ENCODE measurements at regions not wholly inside any gene's neighbourhood (a gene's known extent, or its start where the extent isn't known, plus 50 kb on each side); places are given as distances from the start of the nearest gene placed in this dataset.
A peak's percentile ranks its signal among the peaks of the same experiment; 100 is the strongest.

DNA sequence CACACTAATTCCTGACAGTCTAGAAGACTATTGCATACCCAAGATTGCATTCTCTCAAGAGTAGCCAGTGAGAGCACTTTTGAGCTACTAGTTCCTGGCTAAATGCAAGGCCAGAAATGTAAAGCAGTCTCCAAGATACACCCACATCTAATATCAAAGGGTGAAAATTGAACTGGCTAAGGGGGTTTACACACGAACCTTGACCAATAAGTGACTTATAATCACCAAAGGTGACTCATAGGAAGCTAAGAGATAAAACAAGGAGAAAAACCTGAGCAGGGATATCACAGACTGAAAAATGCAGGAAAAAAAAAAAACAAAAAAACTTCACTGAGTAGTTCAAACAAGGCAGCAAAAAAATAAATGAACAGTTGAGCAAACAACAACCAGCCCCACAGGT, 172.2 kb upstream of the RRP15 start:
- intact Hi-C loops (cut with micrococcal nuclease): no loop called here
- Mint-ChIP-seq H3K36me3 (ENCODE audit: low read depth) (no peaks in the 10 kb centered on the region), H3K27me3 (no peaks in the 10 kb centered on the region), H3K9me3 (no peaks in the 10 kb centered on the region), H3K27ac (no peak overlapping the region), H3K4me3 (no peak overlapping the region), H3K4me1 (no peaks in the 10 kb centered on the region)
- no peak for DNase-seq

DNA sequence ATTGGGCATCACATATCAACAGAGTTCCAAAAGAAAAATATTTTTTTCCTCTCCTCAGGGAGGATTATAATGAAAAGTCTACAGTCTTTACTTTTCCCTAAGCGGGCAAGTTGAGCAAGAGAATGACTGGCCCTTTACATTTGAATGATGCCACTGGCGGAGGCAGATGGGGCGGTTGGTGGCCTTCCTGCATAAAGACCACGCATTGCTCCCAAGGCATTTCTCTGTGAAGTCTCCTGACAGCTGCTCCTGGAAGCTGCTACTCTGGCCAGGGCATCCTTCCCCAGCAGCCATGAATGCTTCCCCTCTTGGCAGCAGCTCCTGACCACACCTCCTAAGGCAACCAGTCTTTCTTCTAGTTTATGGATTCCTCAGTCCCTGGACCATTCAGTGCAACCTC, 161.1 kb upstream of the RRP15 start:
- Mint-ChIP-seq H3K4me3 (no peak overlapping the region), H3K36me3 (ENCODE audit: low read depth) (no peaks in the 10 kb centered on the region), H3K27ac (no peak overlapping the region), H3K27me3 (no peaks in the 10 kb centered on the region), H3K4me1 (no peaks in the 10 kb centered on the region), H3K9me3 (no peaks in the 10 kb centered on the region)
- DNase-seq: no peak
- intact Hi-C loops (cut with micrococcal nuclease): no loop called here

DNA sequence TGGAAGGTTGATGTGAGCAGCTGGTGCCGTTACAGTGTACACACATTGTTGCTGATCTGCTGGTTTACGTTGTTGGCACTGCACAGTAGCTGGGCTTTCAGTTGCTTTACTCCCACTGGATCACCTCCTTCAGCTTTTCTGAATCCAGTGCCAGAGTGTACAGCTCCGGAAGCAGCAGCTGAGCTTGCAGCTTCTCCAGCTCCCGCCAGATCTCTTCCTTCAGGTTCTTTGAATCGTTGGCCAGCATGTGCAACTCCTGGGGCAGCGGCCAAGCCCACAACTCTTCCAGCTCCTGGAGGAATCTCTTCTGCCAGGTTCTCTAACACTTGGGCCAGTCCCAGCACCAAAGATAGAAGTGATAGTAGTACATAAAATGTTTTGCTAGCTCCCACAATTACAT, 149.7 kb upstream of the RRP15 start:
- Mint-ChIP-seq H3K9me3 (no peaks in the 10 kb centered on the region), H3K27me3 (no peaks in the 10 kb centered on the region), H3K27ac (no peak overlapping the region), H3K36me3 (ENCODE audit: low read depth) (no peaks in the 10 kb centered on the region), H3K4me3 (no peak overlapping the region), H3K4me1 (no peaks in the 10 kb centered on the region)
- intact Hi-C loops (cut with micrococcal nuclease): no loop called here
- no peak for DNase-seq

DNA sequence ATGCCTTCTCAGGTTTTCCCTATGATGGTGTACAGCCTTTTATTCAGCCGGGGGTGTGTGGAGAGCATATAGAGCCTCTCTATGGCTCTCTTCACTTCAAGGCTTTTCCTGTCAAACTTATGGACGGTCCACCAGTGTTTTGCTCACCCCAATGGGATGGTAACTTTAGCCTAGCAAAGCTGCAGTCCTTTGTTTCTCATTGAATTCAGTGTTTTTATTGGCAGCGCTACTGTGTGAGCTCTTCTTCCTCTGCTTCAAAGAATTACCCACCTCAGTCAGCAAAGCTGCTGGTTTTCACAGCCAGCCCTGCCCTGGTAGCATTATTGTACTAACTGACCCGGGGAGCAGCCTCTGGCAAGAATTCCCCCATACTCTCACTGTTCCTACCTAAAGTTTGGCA, 145.3 kb upstream of the RRP15 start:
- Mint-ChIP-seq H3K27ac (no peak overlapping the region), H3K4me3 (no peak overlapping the region), H3K36me3 (ENCODE audit: low read depth) (no peaks in the 10 kb centered on the region), H3K4me1 (no peaks in the 10 kb centered on the region), H3K27me3 (no peaks in the 10 kb centered on the region), H3K9me3 (no peaks in the 10 kb centered on the region)
- intact Hi-C loops (cut with micrococcal nuclease): no loop called here
- no peak for DNase-seq

DNA sequence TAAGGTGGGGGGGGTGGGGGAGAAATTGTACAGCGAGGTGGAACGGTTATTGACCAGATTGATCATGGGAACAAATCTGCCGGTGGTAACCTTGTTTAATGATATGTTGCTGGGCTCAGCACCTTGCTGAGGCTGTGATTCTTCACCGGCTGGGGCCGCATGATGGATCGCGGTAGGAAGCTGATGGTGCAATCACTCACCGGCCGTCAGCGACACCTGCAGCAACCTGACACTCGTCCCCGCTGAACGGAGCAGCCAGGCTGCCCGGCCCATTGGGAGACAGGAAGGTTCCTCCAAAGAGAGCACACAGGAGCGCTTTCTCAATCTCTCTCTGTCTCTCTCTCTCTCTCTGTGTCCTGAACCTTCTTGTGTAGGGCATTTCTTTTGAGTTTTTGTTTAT, 128.5 kb upstream of the RRP15 start:
- H3K36me3 Mint-ChIP-seq (ENCODE audit: low read depth): no peaks in the 10 kb centered on the region
- DNase-seq: no peak
- no peaks in the 10 kb centered on the region for H3K4me1 Mint-ChIP-seq
- intact Hi-C loops (cut with micrococcal nuclease): no loop called here
- no peak overlapping the region for H3K4me3 Mint-ChIP-seq
- no peaks in the 10 kb centered on the region for H3K9me3 Mint-ChIP-seq
- no peak overlapping the region for H3K27ac Mint-ChIP-seq
- H3K27me3 Mint-ChIP-seq: peaks cover 22% of the 10 kb centered on the region

DNA sequence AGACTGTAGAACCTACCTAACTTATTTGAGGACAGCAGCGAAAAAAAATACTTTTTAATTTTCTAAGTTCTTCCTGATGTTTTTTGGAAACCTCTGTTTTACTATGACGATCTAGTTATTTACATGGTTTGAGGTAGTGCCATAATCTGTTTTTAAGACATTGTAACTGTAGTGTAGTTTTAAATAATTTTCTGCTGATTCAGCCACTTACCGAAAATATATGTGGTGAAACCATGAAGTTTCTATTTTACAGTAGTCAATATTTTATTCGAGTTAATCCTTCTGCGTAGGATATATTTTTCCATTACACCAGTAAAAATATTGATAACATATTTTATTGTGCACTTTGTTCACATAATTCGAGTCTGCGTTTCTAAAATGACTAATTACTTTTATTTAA, 121.7 kb upstream of the RRP15 start:
- Mint-ChIP-seq H3K4me3 (no peak overlapping the region), H3K27ac (no peak overlapping the region), H3K27me3 (peaks cover 52% of the 10 kb centered on the region), H3K9me3 (no peaks in the 10 kb centered on the region), H3K36me3 (ENCODE audit: low read depth) (no peaks in the 10 kb centered on the region), H3K4me1 (peaks cover 16% of the 10 kb centered on the region)
- no peak for DNase-seq
- intact Hi-C loops (cut with micrococcal nuclease): loop anchor here (5.0 kb wide), 1 partner anchor 1026 kb away; no protein-coding TSS in a partner anchor

DNA sequence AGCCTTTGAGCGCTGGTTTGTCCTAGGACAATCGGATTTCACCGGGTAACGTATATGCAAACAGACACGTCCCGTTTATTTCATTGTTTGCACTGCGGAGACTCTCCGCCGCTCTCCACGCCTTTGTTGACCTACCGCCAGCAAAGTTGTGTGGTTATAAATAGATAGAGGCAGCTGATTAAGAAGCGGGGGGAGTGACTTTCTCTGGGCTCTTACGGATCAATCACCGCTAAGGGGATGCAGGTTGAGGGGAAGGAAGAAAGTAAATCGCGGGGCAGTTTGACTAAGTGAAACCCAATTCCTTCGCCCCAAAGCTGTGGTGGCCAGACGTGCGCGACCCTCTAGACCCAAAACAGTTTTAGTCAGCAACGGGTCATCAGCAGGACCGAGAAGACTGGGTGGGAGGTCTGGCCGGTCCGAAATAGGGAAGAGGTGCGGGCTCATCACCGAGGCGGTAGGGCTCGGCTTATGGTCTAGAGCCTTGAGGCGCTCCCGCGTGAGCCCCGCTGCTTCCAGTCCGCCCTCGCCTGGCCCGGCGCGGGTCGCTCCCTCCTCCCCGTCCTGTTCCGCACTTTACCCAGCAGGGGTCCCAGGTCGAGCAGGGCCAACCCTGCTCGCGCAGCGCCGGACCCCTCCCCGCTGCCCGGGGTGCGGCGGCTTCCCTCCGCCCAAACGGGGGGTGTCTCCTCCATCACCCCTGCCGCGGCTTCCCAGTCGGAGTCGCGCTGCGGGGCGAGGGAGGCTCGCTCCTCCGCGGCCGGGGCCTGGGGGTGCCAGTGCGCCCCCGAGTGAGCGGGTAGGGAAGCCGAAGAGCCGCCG, 120.8 kb upstream of the RRP15 start:
- H3K27me3 Mint-ChIP-seq: peaks cover 55% of the 10 kb centered on the region
- no peaks in the 10 kb centered on the region for H3K9me3 Mint-ChIP-seq
- H3K27ac Mint-ChIP-seq: peak overlapping the region; percentile 23
- peak; percentile 58 for DNase-seq
- peak overlapping the region; percentile 74 for H3K4me3 Mint-ChIP-seq
- H3K36me3 Mint-ChIP-seq (ENCODE audit: low read depth): no peaks in the 10 kb centered on the region
- peaks cover 16% of the 10 kb centered on the region for H3K4me1 Mint-ChIP-seq
- intact Hi-C loops (cut with micrococcal nuclease): loop anchor here (2.0 to 5.0 kb wide), 2 partner anchors 180 to 1027 kb away; partner anchors contain the start of gene TGFB2

DNA sequence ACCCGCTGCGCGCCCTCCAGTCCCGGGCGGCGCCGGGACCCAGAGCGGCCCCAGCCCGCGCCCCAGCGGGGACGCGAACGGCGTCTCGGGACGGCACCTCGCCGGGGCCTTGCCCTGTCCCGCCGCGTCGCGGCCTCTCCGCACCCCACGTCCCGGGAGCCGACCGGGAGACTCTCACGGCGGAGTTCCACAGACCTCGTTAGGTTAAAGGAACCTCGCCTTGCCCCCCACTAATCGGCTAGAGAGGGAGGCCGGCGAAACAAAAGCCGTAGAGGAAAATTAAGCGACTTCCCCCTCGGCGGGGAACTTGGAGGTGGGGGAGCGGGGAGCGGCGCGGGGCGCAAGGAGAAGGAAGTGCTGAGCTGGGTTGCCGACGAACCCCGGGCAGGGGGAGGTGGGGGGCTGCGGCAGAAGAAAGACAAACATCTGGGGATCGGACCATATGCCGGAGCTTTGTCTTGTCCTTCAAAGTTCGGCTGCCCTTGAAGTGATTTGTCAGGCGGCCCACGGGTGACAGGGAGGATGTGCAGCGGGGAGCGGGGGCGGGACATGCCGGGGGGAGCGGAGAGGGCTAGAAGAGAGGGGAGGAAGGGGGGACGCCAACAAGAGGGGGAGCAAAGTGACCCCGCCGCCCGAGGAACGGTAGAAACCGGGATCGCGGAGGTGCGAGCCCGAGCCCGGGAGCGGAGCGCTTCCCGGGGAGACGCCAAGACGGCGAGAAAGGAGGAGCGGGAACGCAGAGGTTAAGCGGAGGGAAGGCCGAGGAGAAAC, 120.0 kb upstream of the RRP15 start:
- peaks cover 58% of the 10 kb centered on the region for H3K27me3 Mint-ChIP-seq
- H3K4me1 Mint-ChIP-seq: peaks cover 16% of the 10 kb centered on the region

DNA sequence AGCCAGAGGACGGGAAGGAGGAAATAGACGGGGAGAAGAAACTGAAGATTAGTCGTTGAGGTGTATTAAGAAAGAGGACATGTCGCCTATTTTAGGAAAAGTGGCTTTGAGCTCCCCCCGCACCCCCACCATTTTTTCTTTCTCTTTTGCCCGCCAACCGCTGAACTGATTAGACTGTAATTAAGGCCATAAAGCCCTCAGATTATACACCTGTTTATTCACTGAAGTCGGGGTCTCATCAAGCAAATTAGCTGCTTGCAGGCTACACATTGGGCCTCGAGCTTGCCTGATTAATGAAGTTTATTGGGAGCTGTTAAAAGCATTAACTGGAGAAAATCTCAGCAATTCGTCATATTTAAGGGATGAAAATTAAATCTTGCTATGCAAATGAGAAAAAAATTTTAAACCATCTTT, 119.4 kb upstream of the RRP15 start:
- peaks cover 55% of the 10 kb centered on the region for H3K27me3 Mint-ChIP-seq
- no peak overlapping the region for H3K27ac Mint-ChIP-seq
- no peaks in the 10 kb centered on the region for H3K9me3 Mint-ChIP-seq
- peaks cover 16% of the 10 kb centered on the region for H3K4me1 Mint-ChIP-seq
- no peaks in the 10 kb centered on the region for H3K36me3 Mint-ChIP-seq (ENCODE audit: low read depth)
- DNase-seq: no peak
- intact Hi-C loops (cut with micrococcal nuclease): loop anchor here (2.0 kb wide), 1 partner anchor 179 kb away; the partner anchor contains the start of gene TGFB2
- H3K4me3 Mint-ChIP-seq: peak overlapping the region; percentile 71

More for the DNA sequence above, 120.0 kb upstream of the RRP15 start:
- peak; percentile 60 for DNase-seq
- peak overlapping the region; percentile 71 for H3K4me3 Mint-ChIP-seq
- H3K27ac Mint-ChIP-seq: no peak overlapping the region
- no peaks in the 10 kb centered on the region for H3K36me3 Mint-ChIP-seq (ENCODE audit: low read depth)
- no peaks in the 10 kb centered on the region for H3K9me3 Mint-ChIP-seq
- intact Hi-C loops (cut with micrococcal nuclease): loop anchor here (2.0 to 5.0 kb wide), 2 partner anchors 180 to 1028 kb away; partner anchors contain the start of gene TGFB2

DNA sequence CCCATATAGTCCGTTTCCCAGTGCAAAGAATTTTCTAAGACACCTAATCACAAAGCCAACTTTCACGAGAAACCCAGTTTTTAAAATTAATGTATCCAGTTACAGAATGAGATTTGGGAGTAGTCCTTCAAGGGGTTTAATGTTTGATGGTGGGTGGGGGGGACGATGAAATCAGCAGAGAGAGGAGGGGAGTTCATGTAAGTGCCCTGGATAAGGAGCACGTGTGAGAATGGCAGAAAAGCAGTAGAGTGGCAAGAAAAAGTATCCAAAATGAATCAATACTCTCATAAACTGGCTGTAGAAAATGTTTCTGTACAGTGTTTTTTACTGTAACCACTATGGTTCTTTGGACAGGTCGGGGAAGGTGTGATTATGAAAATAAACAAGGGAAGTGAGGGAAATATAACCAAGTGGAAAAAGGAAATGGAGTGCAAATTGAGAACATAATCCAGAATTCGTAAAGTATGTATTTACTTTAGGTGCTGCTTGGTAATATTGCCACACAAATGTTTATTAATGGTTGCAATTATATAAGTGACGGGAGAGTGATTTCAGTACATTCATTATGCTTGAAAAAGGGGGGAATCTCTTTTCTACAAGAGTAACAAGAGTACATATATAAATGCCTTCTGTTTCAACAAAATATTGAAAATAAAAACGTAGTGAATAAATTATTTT, 118.7 kb upstream of the RRP15 start:
- H3K27me3 Mint-ChIP-seq: peaks cover 54% of the 10 kb centered on the region
- no peak overlapping the region for H3K27ac Mint-ChIP-seq
- peaks cover 16% of the 10 kb centered on the region for H3K4me1 Mint-ChIP-seq
- H3K4me3 Mint-ChIP-seq: no peak overlapping the region
- no peaks in the 10 kb centered on the region for H3K9me3 Mint-ChIP-seq
- no peak for DNase-seq
- intact Hi-C loops (cut with micrococcal nuclease): no loop called here
- no peaks in the 10 kb centered on the region for H3K36me3 Mint-ChIP-seq (ENCODE audit: low read depth)

DNA sequence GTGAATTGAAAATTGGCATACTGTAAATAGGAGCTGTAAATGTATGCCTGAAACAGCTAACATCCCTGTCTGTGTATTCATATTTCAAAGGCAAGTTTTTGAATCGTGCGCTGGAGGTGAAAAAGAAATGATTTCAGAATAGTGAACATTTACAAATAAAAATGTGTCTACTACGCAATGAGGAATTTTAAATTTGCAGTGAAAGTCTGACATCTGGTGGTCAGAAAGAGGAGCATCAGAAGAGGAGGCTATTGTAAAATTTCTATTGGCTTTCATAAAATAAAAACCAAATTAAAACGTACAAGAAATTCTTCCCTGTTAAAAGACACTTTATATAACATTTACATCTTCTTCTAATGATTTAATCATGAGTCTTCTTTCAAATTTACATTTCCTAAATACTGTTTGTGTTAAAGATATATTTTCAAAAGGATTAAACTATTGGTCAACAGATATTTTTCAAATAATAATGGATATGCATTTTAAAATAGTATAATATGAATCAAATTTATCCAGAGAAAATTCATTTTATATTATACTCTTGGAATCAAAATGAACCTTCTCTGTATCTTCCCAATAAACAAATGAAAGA, 113.7 kb upstream of the RRP15 start:
- H3K4me3 Mint-ChIP-seq: no peak overlapping the region
- DNase-seq: no peak
- intact Hi-C loops (cut with micrococcal nuclease): no loop called here
- H3K36me3 Mint-ChIP-seq (ENCODE audit: low read depth): no peaks in the 10 kb centered on the region
- no peaks in the 10 kb centered on the region for H3K9me3 Mint-ChIP-seq
- H3K4me1 Mint-ChIP-seq: no peaks in the 10 kb centered on the region
- H3K27ac Mint-ChIP-seq: no peak overlapping the region
- peaks cover 22% of the 10 kb centered on the region for H3K27me3 Mint-ChIP-seq

DNA sequence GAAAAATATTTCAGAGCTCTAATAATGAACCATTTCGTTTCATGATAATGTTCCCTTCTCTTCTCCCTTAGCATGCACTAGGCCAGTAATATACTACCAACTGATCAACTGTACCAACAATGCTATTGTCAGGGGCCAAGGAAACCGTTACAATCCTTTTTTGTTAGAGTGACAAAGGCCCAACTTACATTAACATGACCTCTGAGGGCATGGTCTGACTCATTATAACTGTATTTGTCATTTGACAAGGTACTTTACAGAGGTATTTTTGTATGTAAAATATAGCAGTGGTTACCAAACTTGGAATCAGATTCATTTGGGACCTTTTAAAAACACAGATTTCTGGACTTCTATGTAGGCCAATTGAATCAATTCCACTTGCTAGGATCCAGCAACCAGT, 102.6 kb upstream of the RRP15 start:
- Mint-ChIP-seq H3K9me3 (no peaks in the 10 kb centered on the region), H3K27me3 (no peaks in the 10 kb centered on the region), H3K4me3 (no peak overlapping the region), H3K27ac (no peak overlapping the region), H3K4me1 (no peaks in the 10 kb centered on the region), H3K36me3 (ENCODE audit: low read depth) (no peaks in the 10 kb centered on the region)
- intact Hi-C loops (cut with micrococcal nuclease): no loop called here
- DNase-seq: no peak

DNA sequence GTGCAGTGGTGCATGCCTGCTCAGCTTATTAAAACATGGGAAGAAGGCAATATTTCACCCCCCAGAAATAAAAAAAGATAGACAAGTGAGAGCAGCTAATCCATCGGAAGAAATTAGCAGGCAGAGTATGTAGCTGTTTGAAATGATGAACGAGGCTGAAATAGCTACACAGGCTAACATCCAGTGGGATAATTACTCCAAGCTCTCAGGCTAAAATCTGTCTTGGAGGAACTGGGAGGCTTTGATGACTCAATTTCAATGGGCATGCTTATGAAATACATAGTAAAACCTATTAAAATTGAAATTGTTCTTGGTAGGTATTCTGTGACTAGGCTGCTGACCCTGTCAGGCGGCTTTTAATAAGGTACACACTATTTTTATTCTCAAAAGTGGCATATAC, 84.1 kb upstream of the RRP15 start:
- H3K27ac Mint-ChIP-seq: no peak overlapping the region
- intact Hi-C loops (cut with micrococcal nuclease): no loop called here
- no peaks in the 10 kb centered on the region for H3K36me3 Mint-ChIP-seq (ENCODE audit: low read depth)
- H3K4me1 Mint-ChIP-seq: no peaks in the 10 kb centered on the region
- H3K27me3 Mint-ChIP-seq: no peaks in the 10 kb centered on the region
- H3K9me3 Mint-ChIP-seq: no peaks in the 10 kb centered on the region
- no peak overlapping the region for H3K4me3 Mint-ChIP-seq
- no peak for DNase-seq
